ENCODE measurements at regions not wholly inside any gene's neighbourhood (a gene's known extent, or its start where the extent isn't known, plus 50 kb on each side); places are given as distances from the start of the nearest gene placed in this dataset.

GRCh38 chr13:46975173-46975572 lies 78.3 kb upstream of the HTR2A start:
- no peak overlapping the region for H3K27ac ChIP-seq (ENCODE audit: low read depth, low read length)
- 0 out of 2 replicates have a peak, but pooled peaks cover 4% of the 10 kb centered on the region for H3K36me3 ChIP-seq (ENCODE audit: low read length)
- H2AFZ ChIP-seq (ENCODE audit: low read depth, low read length, severe bottlenecking), result no peak overlapping the region
- no peaks in the 10 kb centered on the region for H3K27me3 ChIP-seq (ENCODE audit: low read length)
- TF ChIP-seq CTCF (IDR thresholded peaks at IDR 0.05; ENCODE audit: insufficient read depth, low read length, poor library complexity, severe bottlenecking), result no peak
- no peak for TF ChIP-seq EZH2phosphoT487 (conservative IDR thresholded peaks at IDR 0.05; ENCODE audit: low read length)
- H3K9me3 ChIP-seq (ENCODE audit: insufficient read depth, low read length), result peaks cover 4% of the 10 kb centered on the region; the same call in 1 of the 2 replicates
- no peak overlapping the region for H3K4me3 ChIP-seq (ENCODE audit: insufficient read depth, low read length, poor library complexity, severe bottlenecking)
- no peaks in the 10 kb centered on the region for H4K20me1 ChIP-seq (ENCODE audit: low read depth, low read length)
- no peak overlapping the region for H3K9ac ChIP-seq (ENCODE audit: low read length)
- H3F3A ChIP-seq (ENCODE audit: insufficient read depth), result no peaks in the 10 kb centered on the region
- H3K79me2 ChIP-seq (ENCODE audit: insufficient read depth, low read length), result no peaks in the 10 kb centered on the region
- no peak overlapping the region for H3K4me2 ChIP-seq (ENCODE audit: low read depth, low read length, poor library complexity, severe bottlenecking)
- H3K9me2 ChIP-seq (replicated peaks; ENCODE audit: insufficient read depth, low read length), result no peaks in the 10 kb centered on the region

DNA sequence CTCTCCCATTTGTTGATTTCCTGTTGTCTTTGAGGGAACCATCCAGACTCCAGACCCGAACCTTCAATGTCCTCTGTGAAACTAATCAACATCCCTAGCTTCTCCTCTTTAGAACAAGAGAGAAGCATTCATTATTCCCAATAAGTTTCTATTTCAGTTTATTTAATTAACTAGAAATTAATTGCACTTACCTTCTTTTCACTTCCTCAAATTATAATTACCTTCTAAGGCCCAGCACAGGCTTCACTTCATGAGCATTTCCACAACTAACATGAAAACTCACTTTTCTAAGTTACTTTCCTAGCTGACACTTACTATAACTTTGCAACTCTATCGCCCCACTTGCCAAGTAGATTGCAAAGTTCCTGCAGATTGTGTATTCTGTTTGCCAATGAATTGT lies 71.6 kb upstream of the HTR2A start:
- TF ChIP-seq EZH2phosphoT487 (conservative IDR thresholded peaks at IDR 0.05; ENCODE audit: low read length) (no peak), CTCF (IDR thresholded peaks at IDR 0.05; ENCODE audit: insufficient read depth, low read length, poor library complexity, severe bottlenecking) (no peak)
- no peaks in the 10 kb centered on the region for H3K27me3 ChIP-seq (ENCODE audit: low read length)
- H3K36me3 ChIP-seq (ENCODE audit: low read length), result no peaks in the 10 kb centered on the region
- no peaks in the 10 kb centered on the region for H3K9me2 ChIP-seq (replicated peaks; ENCODE audit: insufficient read depth, low read length)
- H3K4me2 ChIP-seq (ENCODE audit: low read depth, low read length, poor library complexity, severe bottlenecking), result no peak overlapping the region
- H3F3A ChIP-seq (ENCODE audit: insufficient read depth), result no peaks in the 10 kb centered on the region
- no peaks in the 10 kb centered on the region for H3K9me3 ChIP-seq (ENCODE audit: insufficient read depth, low read length)
- no peak overlapping the region for H3K9ac ChIP-seq (ENCODE audit: low read length)
- no peak overlapping the region for H3K27ac ChIP-seq (ENCODE audit: low read depth, low read length)
- no peak overlapping the region for H3K4me3 ChIP-seq (ENCODE audit: insufficient read depth, low read length, poor library complexity, severe bottlenecking)
- no peaks in the 10 kb centered on the region for H4K20me1 ChIP-seq (ENCODE audit: low read depth, low read length)
- H2AFZ ChIP-seq (ENCODE audit: low read depth, low read length, severe bottlenecking), result no peak overlapping the region
- no peaks in the 10 kb centered on the region for H3K79me2 ChIP-seq (ENCODE audit: insufficient read depth, low read length)

DNA sequence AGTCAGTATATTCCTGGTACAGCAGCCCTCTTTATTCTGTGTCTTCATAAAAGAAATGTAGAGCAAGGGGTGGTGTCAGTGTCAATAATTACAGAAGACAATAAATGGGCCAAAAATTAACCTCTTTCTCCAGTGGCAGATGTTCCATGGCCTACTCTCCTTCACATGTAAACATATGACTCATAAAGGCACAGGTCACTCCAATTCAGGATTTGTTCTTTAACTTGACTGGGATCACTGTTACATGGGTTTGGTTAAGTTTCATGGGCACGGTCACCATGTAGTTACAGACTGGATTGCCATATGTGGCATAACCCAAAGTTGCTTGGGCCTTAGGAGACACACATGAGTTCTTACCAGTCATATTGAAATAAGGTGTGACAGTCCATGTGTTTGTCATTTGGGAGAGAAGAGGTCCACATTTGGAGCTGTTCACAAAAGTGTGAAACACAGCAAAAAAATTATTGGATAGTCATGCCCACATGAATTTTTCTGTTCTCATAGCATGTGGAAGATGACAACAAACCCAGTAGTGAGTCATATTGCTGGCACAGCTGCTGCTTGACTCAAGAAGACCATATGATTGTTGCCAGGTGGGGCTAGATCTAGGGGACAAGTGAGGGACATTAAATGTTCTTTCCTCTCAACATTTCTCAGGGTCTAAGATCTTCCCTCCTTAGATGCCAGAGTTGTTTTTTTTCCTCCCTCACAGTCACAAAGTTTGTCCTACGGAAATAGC lies 68.1 kb upstream of the HTR2A start:
- TF ChIP-seq CTCF (IDR thresholded peaks at IDR 0.05; ENCODE audit: insufficient read depth, low read length, poor library complexity, severe bottlenecking), result no peak
- TF ChIP-seq EZH2phosphoT487 (conservative IDR thresholded peaks at IDR 0.05; ENCODE audit: low read length), result no peak
- no peak overlapping the region for H3K27ac ChIP-seq (ENCODE audit: low read depth, low read length)
- H3K79me2 ChIP-seq (ENCODE audit: insufficient read depth, low read length), result no peaks in the 10 kb centered on the region
- H2AFZ ChIP-seq (ENCODE audit: low read depth, low read length, severe bottlenecking), result no peak overlapping the region
- no peaks in the 10 kb centered on the region for H3K36me3 ChIP-seq (ENCODE audit: low read length)
- H3K4me2 ChIP-seq (ENCODE audit: low read depth, low read length, poor library complexity, severe bottlenecking), result no peak overlapping the region
- no peaks in the 10 kb centered on the region for H3K27me3 ChIP-seq (ENCODE audit: low read length)
- no peaks in the 10 kb centered on the region for H3K9me3 ChIP-seq (ENCODE audit: insufficient read depth, low read length)
- H3F3A ChIP-seq (ENCODE audit: insufficient read depth), result no peaks in the 10 kb centered on the region
- H4K20me1 ChIP-seq (ENCODE audit: low read depth, low read length), result no peaks in the 10 kb centered on the region
- H3K4me3 ChIP-seq (ENCODE audit: insufficient read depth, low read length, poor library complexity, severe bottlenecking), result no peak overlapping the region
- H3K9ac ChIP-seq (ENCODE audit: low read length), result no peak overlapping the region
- no peaks in the 10 kb centered on the region for H3K9me2 ChIP-seq (replicated peaks; ENCODE audit: insufficient read depth, low read length)
